Cardiac septum (tissue), 1 donor: ENCODE measurements at regions not wholly inside any gene's neighbourhood (a gene's known extent, or its start where the extent isn't known, plus 50 kb on each side); places are given as distances from the start of the nearest gene placed in this dataset.

Experiments
- DNase-seq: peaks from one replicate; pipeline ENCODE4 v3.0.0-alpha.2; 2020; ENCODE audit warnings: low spot score
- intact Hi-C: fragments of 100-400 bp; cut with DNase I; formaldehyde crosslinking; loops from one replicate; pipeline ENCODE4 v1.14.0; 2022
- donor health status: DM: no; HTN: no; CAD: no.

GRCh38 chr2:111219285-111219684 lies 98.6 kb downstream of the BCL2L11 start:
- intact Hi-C loops, result no loop called here
- DNase-seq, result no peak

DNA sequence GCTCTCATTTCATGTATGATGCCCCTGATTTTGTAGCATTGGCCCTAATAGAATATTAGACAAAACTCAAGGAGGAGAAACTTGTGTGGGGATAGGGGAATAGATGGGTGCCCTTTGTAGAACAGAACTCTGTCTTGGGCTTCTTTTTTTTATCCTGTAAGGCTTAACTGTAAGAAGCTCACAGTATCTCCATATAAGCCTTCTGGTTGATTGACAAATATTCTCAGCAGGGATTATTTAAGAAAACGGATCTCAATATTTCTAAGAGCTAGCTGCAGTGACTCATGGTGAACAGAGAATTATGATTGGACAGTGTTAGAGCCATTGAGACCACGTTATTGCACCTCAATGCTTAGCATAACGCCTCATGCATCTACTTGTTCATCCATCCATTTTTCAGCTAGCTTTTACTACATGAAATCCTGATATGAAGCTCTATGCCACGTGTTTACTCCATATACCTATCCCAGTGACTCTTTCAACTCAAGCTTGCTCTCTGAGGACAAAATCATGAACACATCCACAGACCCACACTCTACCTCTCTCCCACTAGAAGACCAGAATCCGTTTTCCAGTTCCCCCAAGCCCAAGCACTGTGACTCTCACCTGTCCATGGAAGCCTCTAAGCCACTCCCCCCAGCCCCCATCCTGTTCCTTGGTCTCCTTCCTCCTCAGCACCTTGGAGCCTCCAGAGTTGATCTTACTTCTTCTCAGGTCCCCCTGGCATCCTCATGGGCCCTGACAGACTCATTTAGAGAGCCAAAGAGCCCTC lies 99.2 kb downstream of the BCL2L11 start:
- DNase-seq, result no peak
- intact Hi-C loops, result no loop called here

DNA sequence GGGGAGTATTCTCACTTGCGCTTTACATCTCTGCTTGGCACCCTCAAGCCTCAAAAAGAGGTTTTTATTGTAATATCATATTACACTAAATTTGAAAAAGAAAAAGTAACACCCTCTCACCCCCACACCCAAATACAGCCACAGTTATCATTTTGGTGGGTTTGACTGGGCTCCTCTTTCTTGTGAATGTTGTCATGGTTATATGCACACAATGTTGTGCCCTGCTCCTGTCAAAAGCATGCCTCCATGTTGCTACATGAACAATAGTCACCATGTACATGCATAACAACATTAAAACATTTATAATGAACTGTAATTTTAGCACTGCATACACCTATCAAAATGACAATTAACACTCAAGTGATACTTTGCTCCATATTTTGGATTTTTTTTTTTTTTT lies 100.2 kb downstream of the BCL2L11 start:
- intact Hi-C loops, result no loop called here
- no peak for DNase-seq

GRCh38 chr2:111221701-111222100 lies 101.0 kb downstream of the BCL2L11 start:
- intact Hi-C loops, result no loop called here
- no peak for DNase-seq

GRCh38 chr2:111222204-111222866 lies 101.6 kb downstream of the BCL2L11 start:
- DNase-seq, result no peak
- intact Hi-C loops, result no loop called here

DNA sequence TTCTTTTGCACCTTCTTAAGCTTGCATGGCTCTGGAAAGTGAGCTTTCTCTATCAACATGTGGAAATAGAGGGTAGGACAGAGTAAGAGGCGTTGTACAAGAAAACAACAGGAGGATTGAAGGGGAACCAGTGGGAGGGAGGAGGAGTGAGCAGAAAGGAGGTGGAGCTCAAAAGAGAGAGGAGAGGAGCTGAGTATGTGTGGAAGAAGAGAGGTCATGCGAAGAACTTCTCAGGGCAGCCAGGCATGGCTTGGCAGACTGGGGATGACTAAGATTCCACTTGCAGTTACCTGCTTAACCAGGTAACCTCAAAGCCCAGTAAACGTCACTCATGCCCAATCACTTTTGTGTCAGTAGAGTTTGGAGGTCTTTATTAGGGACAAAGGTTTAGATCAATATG lies 105.1 kb downstream of the BCL2L11 start:
- intact Hi-C loops, result no loop called here
- DNase-seq, result no peak

DNA sequence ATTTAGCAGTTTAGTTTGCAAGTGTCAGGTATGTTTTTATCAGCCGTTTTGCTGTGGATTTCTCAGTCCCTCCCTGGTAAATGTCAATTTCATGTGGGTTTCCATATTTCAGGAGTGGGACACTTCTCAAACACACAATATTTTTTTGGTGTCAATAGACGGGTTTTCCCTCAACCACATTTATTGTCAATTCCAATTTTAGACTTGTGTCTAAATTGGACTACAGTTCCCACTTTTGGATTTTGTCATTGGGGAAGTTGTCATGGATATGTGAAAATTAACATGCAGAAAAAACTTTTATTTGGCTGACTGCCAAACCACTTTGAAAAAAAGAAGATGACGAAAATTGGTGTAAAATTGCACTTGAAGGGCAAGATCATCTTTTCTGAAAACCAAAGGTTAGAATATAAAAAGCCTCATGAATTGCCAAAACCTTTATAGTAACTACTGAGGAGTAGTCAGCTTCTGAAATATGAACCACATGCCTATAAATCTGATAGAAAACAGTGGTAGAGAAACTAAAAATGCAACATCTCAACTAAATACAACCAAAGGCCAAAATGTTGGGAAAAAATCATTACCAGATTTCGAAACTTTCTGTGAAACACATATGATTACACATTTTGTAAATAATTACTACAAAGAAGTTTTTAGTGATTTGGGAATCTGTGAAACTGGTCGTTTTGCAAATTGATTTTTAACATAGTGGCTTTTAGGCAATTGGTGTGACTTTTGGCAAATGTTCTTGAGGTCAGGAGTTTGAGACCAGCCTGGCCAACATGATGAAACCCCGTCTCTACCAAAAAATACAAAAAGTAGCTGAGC lies 106.4 kb downstream of the BCL2L11 start:
- DNase-seq, result no peak
- intact Hi-C loops, result no loop called here

GRCh38 chr2:111227716-111228141 lies 107.0 kb downstream of the BCL2L11 start:
- intact Hi-C loops, result no loop called here
- no peak for DNase-seq

DNA sequence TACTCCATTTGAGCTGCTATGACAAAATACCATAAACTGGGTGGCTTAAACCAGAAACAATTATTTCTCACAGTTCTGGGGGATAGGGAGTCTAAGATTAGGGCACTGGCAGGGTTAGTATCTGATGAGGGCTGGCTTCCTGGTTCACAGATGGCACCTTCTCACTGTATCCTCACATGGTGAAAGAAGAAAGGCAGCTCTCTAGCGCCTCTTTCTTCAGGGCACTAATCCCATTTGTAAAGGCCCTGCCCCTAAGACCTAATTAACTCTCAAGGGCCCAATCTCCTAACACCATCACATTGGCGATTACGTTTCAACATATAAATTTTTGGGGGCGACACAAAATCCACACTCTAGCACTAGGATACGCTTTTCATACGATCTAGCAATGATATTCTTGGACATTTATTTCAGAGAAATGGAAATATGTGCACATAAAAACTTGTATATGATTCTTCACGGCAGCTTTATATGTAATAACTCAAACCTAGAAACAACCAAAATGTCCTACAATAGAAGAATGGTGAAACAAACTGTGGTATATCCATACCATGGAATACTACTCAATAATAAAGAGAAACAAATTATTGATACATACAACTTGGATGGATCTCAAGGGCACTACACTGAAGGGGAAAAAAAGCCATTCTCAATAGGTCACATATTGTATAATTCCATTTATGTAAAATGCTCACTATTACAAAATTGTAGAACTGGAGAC lies 111.0 kb downstream of the BCL2L11 start:
- intact Hi-C loops, result no loop called here
- DNase-seq, result no peak

DNA sequence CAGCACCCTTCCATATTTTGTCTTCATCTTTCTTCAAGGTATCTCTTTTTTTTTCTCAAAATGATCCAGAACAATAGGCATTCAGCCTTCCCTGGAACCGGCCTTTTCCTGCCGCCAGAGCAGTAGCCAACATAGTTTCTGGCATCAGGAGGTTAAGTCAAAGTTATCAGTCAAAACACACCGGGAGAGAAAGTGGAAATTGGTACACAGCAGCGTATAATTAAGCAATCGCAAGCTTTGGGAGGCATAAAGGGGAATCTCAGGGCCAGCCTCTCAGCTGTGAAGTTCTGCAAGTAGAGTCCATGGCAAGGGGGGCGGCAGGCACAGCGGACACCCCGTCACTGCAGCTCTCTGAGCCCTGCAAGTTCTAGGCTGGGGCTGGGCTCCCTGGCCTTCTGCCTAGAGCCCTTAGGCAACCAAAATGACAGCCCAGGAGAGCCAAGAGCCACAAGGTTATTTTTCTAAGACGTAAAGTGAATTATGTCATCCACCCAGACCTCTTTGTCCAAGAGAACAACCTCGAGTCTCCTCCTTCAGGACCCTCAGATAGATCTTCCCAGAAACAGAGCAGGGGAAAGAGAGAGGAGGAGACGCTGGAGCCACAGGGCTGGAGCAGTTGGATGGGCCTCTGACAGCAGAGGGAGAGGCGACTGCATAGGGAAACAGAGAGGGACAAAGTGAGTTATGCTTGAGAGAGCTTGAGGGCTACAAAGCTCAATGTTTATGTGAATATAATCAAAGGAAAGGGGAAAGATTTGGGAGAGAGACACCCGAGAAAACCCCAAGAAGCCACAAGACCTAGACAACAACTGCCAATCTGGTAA lies 114.7 kb downstream of the BCL2L11 start:
- DNase-seq, result no peak
- intact Hi-C loops, result no loop called here

- peak; percentile 81 for DNase-seq
- intact Hi-C loops, result no loop called here
These were observed 115.3 kb downstream of the BCL2L11 start for GRCh38 chr2:111236025-111236424.

GRCh38 chr2:111238296-111238695 lies 117.6 kb downstream of the BCL2L11 start:
- intact Hi-C loops, result no loop called here
- no peak for DNase-seq

- no peak for DNase-seq
- intact Hi-C loops, result no loop called here
These were observed 118.4 kb downstream of the BCL2L11 start for GRCh38 chr2:111239107-111239506.

DNA sequence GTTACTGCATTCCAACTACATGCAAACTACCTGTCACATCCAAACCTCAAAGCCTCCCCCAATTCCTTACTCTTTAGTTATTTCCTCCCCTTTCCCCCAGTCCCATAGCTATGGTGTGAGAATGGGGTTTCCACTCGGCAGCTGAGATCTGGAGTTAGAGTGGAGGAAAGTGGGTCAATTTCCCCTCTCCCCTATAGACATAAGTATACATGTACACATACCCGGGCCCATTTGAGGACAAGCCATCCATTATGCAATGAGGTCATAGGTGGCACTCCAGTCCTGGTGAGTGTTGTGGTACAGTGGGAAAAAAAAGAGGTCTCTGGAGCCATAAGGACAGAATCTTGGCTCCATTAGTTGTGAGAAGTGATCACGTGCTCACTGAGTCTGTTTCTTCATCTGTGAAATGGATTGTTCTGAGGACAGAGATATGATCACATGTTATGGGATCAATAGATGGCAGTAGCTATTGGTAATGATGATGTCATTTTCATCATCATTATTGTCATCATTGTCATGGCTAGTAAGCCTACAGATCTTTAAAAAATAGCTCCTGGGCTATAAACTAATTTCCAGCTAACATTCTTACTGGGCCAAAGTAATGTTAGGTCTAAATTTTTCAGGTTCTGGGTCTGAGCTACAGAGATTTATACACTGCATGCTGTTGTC lies 119.0 kb downstream of the BCL2L11 start:
- intact Hi-C loops, result no loop called here
- no peak for DNase-seq

DNA sequence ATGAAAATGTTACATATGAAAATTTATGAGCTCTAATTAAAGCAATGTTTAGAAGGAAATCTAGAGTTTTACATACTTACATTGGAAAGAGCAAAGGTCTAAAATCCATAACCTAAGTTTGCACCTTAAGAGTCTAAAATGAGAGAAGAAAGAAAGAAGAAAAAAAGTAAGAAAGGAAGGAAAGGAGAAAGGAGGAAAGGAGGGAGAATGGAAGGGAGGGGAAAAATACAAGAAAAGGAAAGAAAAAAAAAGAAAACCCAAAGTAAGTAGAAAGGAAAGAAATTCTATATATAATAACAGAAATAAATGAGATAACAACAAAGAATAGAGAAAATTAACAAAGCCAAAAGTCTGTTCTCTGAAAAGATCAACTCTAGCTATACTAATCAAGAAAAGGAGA lies 122.6 kb downstream of the BCL2L11 start:
- DNase-seq, result no peak
- intact Hi-C loops, result no loop called here

- intact Hi-C loops, result no loop called here
These were observed 124.2 kb downstream of the BCL2L11 start for GRCh38 chr2:111244864-111245263.

GRCh38 chr2:111246620-111247061 lies 125.9 kb downstream of the BCL2L11 start:
- DNase-seq, result no peak
- intact Hi-C loops, result no loop called here

More at GRCh38 chr2:111244864-111245263, 124.2 kb downstream of the BCL2L11 start:
- DNase-seq, result no peak

- DNase-seq, result no peak
- intact Hi-C loops, result no loop called here
These were observed 126.8 kb downstream of the BCL2L11 start for GRCh38 chr2:111247491-111247890.
